ENCODE measurements at regions not wholly inside any gene's neighbourhood (a gene's known extent, or its start where the extent isn't known, plus 50 kb on each side); places are given as distances from the start of the nearest gene placed in this dataset.

DNA sequence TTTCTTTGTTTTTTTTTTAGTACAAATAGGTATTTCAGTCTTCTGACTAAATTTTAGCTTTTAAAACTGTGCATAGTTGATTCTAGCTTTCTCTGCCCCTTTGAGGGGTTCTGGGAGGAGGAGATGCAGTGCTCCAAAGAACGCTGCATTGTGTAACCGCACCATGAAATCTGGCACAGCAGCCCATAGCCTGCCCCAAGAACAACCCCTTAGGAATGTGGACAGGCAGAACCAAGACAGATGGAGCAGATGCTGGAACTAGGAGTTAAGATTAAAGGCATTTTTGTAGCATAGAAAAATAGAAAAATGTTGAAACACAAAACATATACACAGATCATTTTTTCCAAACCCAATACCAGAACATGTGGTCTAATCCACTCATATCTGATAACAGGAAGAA lies 187.5 kb downstream of the SCG2 start:
- DNase-seq, result peak; percentile 43

DNA sequence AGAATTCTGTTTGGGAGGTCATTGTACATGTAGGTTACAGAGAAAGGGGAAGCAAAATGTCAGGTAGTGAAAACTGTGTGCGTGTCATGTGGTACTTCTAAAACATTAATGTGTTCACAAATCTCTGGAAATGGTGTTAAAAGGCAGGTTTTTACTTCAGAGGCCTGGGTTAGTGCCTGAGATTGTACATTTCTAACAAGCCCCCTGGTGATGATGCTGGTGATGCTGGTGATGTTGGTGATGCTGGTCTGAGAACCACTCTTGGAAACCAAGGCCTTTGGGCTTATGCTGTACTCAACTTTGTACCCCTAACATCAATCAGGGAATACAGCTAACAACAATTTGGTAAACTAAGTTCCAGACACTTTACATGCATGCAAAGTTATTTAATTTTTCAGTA lies 187.1 kb downstream of the SCG2 start:
- DNase-seq, result no peak

DNA sequence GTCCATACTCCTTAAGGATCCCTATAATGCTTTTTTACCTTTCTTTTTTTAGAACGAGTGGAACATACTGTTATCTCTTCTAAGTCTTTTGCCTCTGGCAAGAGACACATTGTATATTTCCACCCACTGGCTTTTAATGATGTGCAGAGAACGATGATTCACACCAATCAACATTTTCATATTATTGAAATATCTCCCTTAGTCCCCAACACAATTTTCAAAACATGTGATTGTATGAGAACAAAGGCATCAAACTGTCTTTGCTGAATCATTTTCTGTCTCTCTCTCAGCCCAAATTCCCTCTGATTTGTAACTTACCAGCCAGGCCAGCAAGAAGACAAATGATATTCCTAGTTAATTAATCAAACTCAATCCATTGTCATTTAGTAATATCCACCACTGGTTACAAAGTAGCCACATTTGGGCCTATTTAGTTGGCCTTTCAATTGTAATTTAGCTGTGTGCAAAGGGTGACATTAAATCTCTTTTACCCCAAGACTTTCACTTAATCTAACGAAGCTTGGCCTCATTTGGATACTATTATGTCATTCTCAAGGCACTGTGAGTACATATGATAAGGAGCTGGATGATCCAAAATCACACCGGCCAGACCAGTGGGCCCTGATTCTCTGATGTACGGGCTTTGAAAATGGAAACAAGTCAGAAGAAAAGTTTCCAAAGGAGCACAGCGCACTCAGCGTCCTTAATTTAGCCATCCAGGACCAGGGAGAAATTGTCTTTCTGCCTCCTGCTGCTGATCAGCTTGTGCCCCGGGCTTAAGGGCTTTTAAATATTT lies 185.1 kb downstream of the SCG2 start:
- DNase-seq, result no peak

- peak; percentile 29 for DNase-seq
These were observed 184.0 kb downstream of the SCG2 start for GRCh38 chr2:223418131-223418530.

- DNase-seq, result no peak
These were observed 183.5 kb downstream of the SCG2 start for GRCh38 chr2:223418604-223419199.

DNA sequence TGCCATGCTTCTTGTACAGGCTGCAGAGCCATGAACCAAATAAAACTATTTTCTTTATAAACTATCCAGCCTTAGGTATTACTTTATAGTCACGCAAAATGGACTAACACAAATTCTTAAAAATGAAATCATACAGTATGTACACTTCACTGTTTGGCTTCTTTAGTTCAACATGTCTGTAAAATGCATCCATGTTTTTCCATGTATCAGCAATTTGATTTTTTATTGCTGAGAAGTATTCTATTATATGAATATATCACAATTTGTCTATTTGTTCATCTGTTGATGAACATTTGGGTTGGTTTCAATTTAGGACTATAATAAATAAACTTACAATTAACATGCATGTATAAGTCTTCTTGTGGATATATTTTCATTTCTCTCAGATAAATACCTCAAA lies 182.1 kb downstream of the SCG2 start:
- DNase-seq, result no peak

DNA sequence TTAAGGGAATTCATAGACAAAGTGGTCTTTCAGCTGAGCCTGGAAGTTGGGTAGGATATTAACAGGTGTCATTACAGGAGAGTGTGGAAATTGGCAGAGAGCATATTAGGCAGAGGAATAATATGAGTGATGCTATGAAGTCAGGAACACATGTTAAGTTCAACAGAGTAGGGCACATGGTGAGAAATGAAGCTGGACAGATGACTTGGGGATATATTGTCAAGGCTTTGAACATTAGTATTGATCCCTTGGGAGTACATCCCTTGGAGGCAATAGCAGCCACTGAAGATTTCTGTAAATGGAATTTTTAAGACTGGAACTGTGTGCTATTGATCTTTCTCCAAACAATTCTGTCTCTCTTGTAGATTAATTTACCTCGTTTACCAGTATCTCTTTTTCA lies 170.7 kb downstream of the SCG2 start:
- no peak for DNase-seq

GRCh38 chr2:223433461-223433860 lies 168.7 kb downstream of the SCG2 start:
- no peak for DNase-seq

DNA sequence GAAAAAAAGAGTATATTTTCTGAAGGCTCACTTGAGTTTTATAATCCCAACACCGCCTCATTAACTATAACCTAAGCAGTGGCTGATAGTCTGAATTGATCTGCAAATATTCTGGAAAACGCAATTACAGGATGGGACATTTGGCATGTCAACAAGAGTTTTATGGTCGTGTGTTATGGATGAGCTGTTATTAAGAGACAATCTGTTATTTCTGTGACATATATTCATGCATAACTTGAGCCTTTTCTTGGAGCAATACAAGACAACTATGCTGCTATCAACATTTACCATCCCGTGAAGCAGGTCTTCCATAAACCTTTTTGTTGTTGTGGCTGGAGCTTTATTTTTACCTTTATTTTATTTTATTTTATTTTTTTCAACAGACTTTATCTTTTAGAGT lies 164.4 kb downstream of the SCG2 start:
- DNase-seq, result no peak

GRCh38 chr2:223439184-223439583 lies 163.0 kb downstream of the SCG2 start:
- no peak for DNase-seq

DNA sequence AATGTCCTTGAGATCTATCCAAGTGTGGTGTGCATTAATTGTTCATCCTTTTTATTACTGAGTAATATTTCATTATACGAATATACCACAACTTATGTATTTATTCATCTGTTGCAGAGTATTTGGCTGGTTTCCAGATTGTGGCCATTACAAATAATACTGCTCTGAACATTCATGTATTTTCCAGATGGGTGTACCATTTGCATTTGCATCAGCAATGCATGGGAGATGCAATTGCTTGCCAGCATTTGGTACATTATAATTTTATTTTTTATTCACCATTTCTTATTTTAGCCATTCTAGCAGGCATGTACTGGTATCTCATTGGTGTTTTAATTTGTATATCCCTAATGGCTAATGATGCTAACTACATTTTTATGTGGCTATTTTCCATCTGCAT lies 162.4 kb downstream of the SCG2 start:
- DNase-seq, result no peak

- no peak for DNase-seq
These were observed 159.3 kb downstream of the SCG2 start for GRCh38 chr2:223442847-223443246.

DNA sequence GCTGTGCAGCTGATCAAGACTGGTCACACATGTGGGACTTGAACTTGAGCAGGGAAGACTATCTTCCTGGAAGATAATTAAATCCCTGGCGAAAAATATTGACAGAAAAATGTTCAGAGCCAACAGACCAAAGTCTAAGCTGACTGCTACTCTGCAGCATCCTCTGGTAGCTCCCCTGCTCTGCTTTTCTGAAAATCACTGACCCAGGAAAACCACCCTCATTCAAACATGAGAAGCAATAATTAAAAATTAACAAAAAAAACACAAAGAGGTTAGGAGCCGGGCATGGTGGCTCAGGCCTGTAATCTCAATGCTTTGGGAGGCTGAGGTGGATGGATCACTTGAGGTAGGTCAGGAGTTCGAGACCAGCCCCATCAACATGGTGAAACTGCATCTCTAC lies 151.9 kb downstream of the SCG2 start:
- no peak for DNase-seq

GRCh38 chr2:223457301-223457700 lies 144.9 kb downstream of the SCG2 start:
- no peak for DNase-seq

DNA sequence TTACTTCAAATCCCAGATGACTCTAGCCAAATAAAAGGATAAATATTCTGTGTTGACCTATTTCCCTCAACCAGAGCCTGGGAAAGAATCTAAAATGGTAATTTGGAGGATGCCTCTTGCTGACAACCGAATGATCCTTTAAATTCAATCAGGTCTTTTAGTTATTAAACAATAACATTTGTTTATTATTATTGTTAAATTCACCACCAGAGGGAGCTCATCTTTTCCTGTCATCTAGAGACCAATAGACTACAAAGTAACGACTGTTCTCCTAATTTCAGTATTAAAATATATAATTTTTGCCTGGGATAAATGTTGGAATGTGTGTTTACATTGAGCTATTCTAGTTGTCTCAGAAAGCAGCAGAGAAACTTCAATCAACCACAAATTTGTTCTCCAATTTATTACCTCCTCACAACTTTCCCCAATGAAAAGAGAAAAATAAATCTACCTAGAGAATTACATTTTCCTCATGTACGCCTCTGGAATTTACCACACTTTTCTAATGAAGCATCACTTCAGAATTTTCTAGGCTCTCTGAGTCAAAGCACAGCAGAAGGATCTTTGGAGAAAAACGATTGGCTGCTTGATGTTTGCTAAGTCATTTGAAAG lies 142.7 kb downstream of the SCG2 start:
- no peak for DNase-seq

DNA sequence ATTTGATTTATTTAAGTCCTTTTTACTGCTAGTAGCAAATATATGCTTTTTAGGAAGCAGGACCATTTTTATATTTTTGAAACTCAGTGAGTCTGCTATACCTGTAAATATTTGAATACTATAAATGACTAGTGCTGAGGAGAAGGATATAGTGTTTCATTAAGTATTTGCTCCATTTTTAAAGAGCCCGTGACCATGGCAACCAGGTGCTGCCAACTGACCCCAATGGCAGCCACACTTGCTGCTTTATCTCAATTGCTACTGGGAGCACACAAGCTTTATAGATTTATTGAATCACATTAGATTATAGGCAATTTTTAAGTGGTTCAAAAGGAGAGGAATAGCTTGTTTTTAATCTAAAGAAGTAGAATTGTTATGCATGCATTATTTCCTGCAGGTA lies 142.0 kb downstream of the SCG2 start:
- DNase-seq, result no peak

GRCh38 chr2:223460774-223461211 lies 141.4 kb downstream of the SCG2 start:
- DNase-seq, result no peak

DNA sequence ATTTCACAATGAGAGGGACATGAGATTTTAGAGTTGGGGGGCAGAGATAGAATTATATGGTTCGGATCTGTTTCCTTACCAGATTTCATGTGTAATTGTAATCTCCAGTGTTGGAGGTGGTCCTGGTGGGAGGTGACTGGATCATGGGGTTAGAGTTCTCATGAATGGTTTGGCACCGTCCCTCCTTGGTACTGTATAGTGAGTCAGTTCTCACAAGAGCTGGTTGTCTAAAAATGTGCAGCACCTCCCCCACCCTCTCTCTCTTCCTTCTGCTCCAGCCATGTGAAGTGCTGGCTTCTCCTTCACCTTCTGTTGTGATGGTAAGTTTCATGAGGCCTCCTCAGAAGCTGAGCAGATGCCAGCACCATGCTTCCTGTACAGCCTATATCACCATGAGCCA lies 138.1 kb downstream of the SCG2 start:
- DNase-seq, result no peak

- no peak for DNase-seq
These were observed 136.4 kb downstream of the SCG2 start for GRCh38 chr2:223465793-223466192.

- DNase-seq, result no peak
These were observed 135.0 kb downstream of the SCG2 start for GRCh38 chr2:223467196-223467595.

- DNase-seq, result no peak
These were observed 132.7 kb downstream of the SCG2 start for GRCh38 chr2:223469270-223470046.

GRCh38 chr2:223470602-223471001 lies 131.6 kb downstream of the SCG2 start:
- no peak for DNase-seq

GRCh38 chr2:223472771-223473170 lies 129.4 kb downstream of the SCG2 start:
- no peak for DNase-seq

DNA sequence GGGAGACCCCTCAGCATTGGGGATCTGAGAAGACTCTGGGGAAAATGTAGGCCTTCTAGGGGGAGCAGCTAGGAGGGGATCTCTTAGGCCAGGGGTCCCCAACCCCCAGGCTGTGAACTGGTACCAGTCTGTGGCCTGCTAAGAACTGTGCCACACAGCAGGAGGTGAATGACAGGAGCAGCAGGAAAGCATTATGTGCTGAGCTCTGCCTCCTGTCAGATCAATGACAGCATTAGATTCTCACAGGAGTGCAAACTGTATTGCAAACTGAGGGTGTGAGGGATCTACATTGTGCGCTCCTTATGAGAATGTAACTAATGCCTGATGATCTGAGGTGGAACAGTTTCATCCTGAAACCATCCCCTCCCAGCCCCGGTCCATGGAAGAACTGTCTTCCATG lies 127.3 kb downstream of the SCG2 start:
- no peak for DNase-seq

All from right hindlimb (tissue), 1 donor.